B cell (primary cell): ENCODE measurements at regions not wholly inside any gene's neighbourhood (a gene's known extent, or its start where the extent isn't known, plus 50 kb on each side); places are given as distances from the start of the nearest gene placed in this dataset.

Experiments
- CTCF ChIP-seq: fragments of 200-600 bp; IDR thresholded peaks from one replicate; pipeline ENCODE4 v1.8.0; 2022; ENCODE audit warnings: antibody characterized with exemption, mild to moderate bottlenecking
- EZH2 ChIP-seq: IDR thresholded peaks from 2 replicates; pipeline ENCODE4 v1.6.1; 2012; ENCODE audit warnings: borderline replicate concordance, low read depth, mild to moderate bottlenecking, moderate library complexity, low read length; ENCODE audit not compliant: insufficient read depth, poor library complexity, severe bottlenecking

DNA sequence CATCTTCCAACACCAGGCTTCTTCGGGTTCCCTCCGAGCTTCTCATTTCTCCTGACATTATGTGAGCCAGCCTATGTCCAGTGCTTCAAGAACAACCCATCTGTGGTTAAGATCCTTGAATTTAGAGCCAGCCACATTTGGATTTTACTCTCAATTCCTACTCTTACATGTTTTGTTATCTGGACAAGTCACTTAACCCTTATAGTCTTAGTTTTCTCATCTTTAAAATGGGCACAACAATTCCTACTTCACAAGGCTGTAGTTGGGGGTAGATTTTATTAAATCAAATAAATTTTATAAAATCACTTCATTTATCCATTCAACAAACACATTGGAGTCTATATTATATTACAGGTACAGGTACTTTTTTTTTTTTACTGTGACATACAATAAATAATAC is 105.5 kb upstream of the SLC38A2 start:
- TF ChIP-seq EZH2 = no peak
- no peak for TF ChIP-seq CTCF
